H1 (cell line): ENCODE measurements at regions not wholly inside any gene's neighbourhood (a gene's known extent, or its start where the extent isn't known, plus 50 kb on each side); places are given as distances from the start of the nearest gene placed in this dataset.

Experiments used
- CTCF ChIA-PET: fragments of 300-600 bp; sonication (Branson Sonifier 250); formaldehyde crosslinking; loops from one replicate; lab custom pipeline; 2021; ENCODE audit not compliant: partially characterized antibody; lab: Charles Lee
- POLR2A ChIA-PET: fragments of 300-600 bp; sonication (Branson Sonifier 250); formaldehyde crosslinking; loops from one replicate; lab custom pipeline; 2021; ENCODE audit warnings: inconsistent platforms; ENCODE audit not compliant: partially characterized antibody; lab: Charles Lee
- DNase-seq, 2 experiments: peaks; one replicate each; pipeline versions ENCODE4 v3.0.0 to v3.0.0-alpha.2; 2010 to 2022; ENCODE audit warnings: low spot score in 2 of 2, low read depth in 1 of 2, mixed read lengths in 1 of 2
- FAIRE-seq: peaks from 2 replicates; lab custom pipeline; 2011; peaks lifted over from hg19 to GRCh38; lab: Jason Lieb, UNC
- H2AFZ ChIP-seq: 2 replicates; pipeline ENCODE4 v1.8.1; 2012; ENCODE audit warnings: low read length, inconsistent platforms
- H2AK5ac ChIP-seq: 2 replicates; pipeline ENCODE4 v1.6.1; 2013; ENCODE audit warnings: low read depth, low read length
- H2BK120ac ChIP-seq: replicated peaks from 2 replicates; pipeline ENCODE3; 2013; ENCODE audit warnings: low read depth, low read length, inconsistent platforms
- H2BK12ac ChIP-seq: 2 replicates; pipeline ENCODE4 v1.6.1; 2013; ENCODE audit warnings: low read depth, low read length
- H2BK15ac ChIP-seq: 2 replicates; pipeline ENCODE4 v1.6.1; 2013; ENCODE audit warnings: low read length
- H2BK20ac ChIP-seq: 2 replicates; pipeline ENCODE4 v1.6.1; 2013; ENCODE audit warnings: low read length
- H2BK5ac ChIP-seq: 2 replicates; pipeline ENCODE4 v1.6.1; 2013; ENCODE audit warnings: low read depth, low read length
- H3K14ac ChIP-seq: 2 replicates; pipeline ENCODE4 v1.6.1; 2013; ENCODE audit warnings: inconsistent platforms; ENCODE audit not compliant: insufficient read length
- H3K18ac ChIP-seq: 2 replicates; pipeline ENCODE4 v1.6.1; 2013; ENCODE audit warnings: low read length; ENCODE audit errors: extremely low read depth
- H3K23ac ChIP-seq: 2 replicates; pipeline ENCODE4 v1.6.1; 2013; ENCODE audit warnings: inconsistent platforms; ENCODE audit not compliant: insufficient read length
- H3K23me2 ChIP-seq: 2 replicates; pipeline ENCODE4 v1.6.1; 2013; ENCODE audit warnings: low read depth, low read length
- H3K27ac ChIP-seq: 2 replicates; pipeline ENCODE4 v1.6.1; 2011; ENCODE audit warnings: low read depth, low read length, inconsistent platforms
- H3K27me3 ChIP-seq, 4 experiments: replicated peaks in 1 of 4; 1 replicate in 1 of 4; 2 replicates in 3 of 4; pipeline versions ENCODE4 v1.6.1 to v1.8.1; 2011 to 2013; ENCODE audit warnings: low read length in 3 of 4, mild to moderate bottlenecking in 3 of 4, inconsistent platforms in 2 of 4, mixed read lengths in 2 of 4, moderate library complexity in 1 of 4; ENCODE audit not compliant: control insufficient read depth in 3 of 4, insufficient read depth in 3 of 4; ENCODE audit errors: extremely low read depth in 1 of 4
- H3K36me3 ChIP-seq, 4 experiments: 2 replicates each; pipeline versions ENCODE4 v1.6.1 to v1.8.1; 2011 to 2013; ENCODE audit warnings: mild to moderate bottlenecking in 4 of 4, low read length in 3 of 4, moderate library complexity in 2 of 4, control low read depth in 1 of 4, inconsistent platforms in 1 of 4; ENCODE audit not compliant: insufficient read depth in 4 of 4, control insufficient read depth in 2 of 4
- H3K4ac ChIP-seq: replicated peaks from 2 replicates; pipeline ENCODE3; 2013; ENCODE audit warnings: low read length, low read depth, mixed read lengths, inconsistent platforms; ENCODE audit not compliant: insufficient read length
- H3K4me1 ChIP-seq, 4 experiments: replicated peaks in 1 of 4; 1 replicate in 1 of 4; 2 replicates in 3 of 4; pipeline versions ENCODE4 v1.6.1 to v1.8.1; 2011 to 2013; ENCODE audit warnings: low read length in 3 of 4, inconsistent platforms in 2 of 4, mixed read lengths in 1 of 4; ENCODE audit not compliant: insufficient read depth in 4 of 4, control insufficient read depth in 3 of 4
- H3K4me2 ChIP-seq, 2 experiments: 2 replicates each; pipeline versions ENCODE4 v1.6.1 to v1.8.1; 2011 to 2013; ENCODE audit warnings: low read depth in 2 of 2, low read length in 2 of 2, control low read depth in 1 of 2, inconsistent platforms in 1 of 2, mild to moderate bottlenecking in 1 of 2; ENCODE audit not compliant: insufficient read depth in 1 of 2
- H3K4me3 ChIP-seq, 4 experiments: fragments of 200-600, 300-600 bp in 1 of 4; sonication (generic), shearing (Covaris generic), sonication (Bioruptor Twin) in 1 of 4; 2 replicates each; pipeline versions ENCODE4 v1.5.1 to v1.8.1; 2011 to 2016; ENCODE audit warnings: low read length in 4 of 4, low read depth in 3 of 4, control low read depth in 2 of 4, inconsistent platforms in 2 of 4, mild to moderate bottlenecking in 2 of 4, mixed read lengths in 1 of 4, moderate library complexity in 1 of 4; ENCODE audit not compliant: insufficient read depth in 2 of 4; ENCODE audit errors: extremely low read depth in 1 of 4
- H3K56ac ChIP-seq: replicated peaks from 2 replicates; pipeline ENCODE3; 2013; ENCODE audit warnings: low read depth, mild to moderate bottlenecking, mixed read lengths, low read length, inconsistent platforms; ENCODE audit not compliant: insufficient read length
- H3K79me1 ChIP-seq: 2 replicates; pipeline ENCODE4 v1.6.1; 2013; ENCODE audit warnings: low read depth, low read length, control low read depth
- H3K79me2 ChIP-seq, 2 experiments: 2 replicates each; pipeline versions ENCODE4 v1.6.1 to v1.8.1; 2012 to 2013; ENCODE audit warnings: low read length in 2 of 2, mild to moderate bottlenecking in 2 of 2, inconsistent platforms in 1 of 2; ENCODE audit not compliant: insufficient read depth in 2 of 2, control insufficient read depth in 1 of 2
- H3K9ac ChIP-seq, 4 experiments: replicated peaks in 1 of 4; 1 replicate in 1 of 4; 2 replicates in 3 of 4; pipeline versions ENCODE4 v1.6.1 to v1.8.1; 2011 to 2013; ENCODE audit warnings: low read depth in 3 of 4, low read length in 3 of 4, control low read depth in 2 of 4, mild to moderate bottlenecking in 2 of 4, moderate library complexity in 2 of 4, inconsistent platforms in 1 of 4; ENCODE audit errors: extremely low read depth in 1 of 4
- H3K9me3 ChIP-seq, 2 experiments: 2 replicates each; pipeline versions ENCODE4 v1.6.1 to v1.8.1; 2012 to 2013; ENCODE audit warnings: mild to moderate bottlenecking in 2 of 2, moderate library complexity in 2 of 2, control low read depth in 1 of 2, inconsistent platforms in 1 of 2, low read depth in 1 of 2, low read length in 1 of 2, mixed read lengths in 1 of 2; ENCODE audit not compliant: insufficient read depth in 2 of 2
- H4K20me1 ChIP-seq, 2 experiments: replicated peaks in 1 of 2; 2 replicates each; pipeline versions ENCODE3 to v1.8.1; 2011 to 2013; ENCODE audit warnings: inconsistent platforms in 2 of 2, low read length in 2 of 2, mild to moderate bottlenecking in 1 of 2; ENCODE audit not compliant: insufficient read depth in 2 of 2, control insufficient read depth in 1 of 2
- H4K5ac ChIP-seq: 2 replicates; pipeline ENCODE4 v1.6.1; 2013; ENCODE audit warnings: low read length, low read depth, mixed read lengths, inconsistent platforms; ENCODE audit not compliant: insufficient read length
- H4K8ac ChIP-seq: 2 replicates; pipeline ENCODE4 v1.8.0; 2013; ENCODE audit warnings: mild to moderate bottlenecking, moderate library complexity, low read length, inconsistent platforms; ENCODE audit not compliant: insufficient read depth; ENCODE audit errors: extremely low read depth
- H4K91ac ChIP-seq: replicated peaks from 2 replicates; pipeline ENCODE3; 2013; ENCODE audit warnings: low read length, mixed read lengths, inconsistent platforms; ENCODE audit not compliant: insufficient read length
- CBX5 ChIP-seq: fragments of 300-800, 300-1000 bp; sonication (generic); IDR thresholded peaks from 2 replicates; pipeline ENCODE4 v1.7.1; 2016; ENCODE audit warnings: antibody characterized with exemption, low read length, low read depth
- CHD2 ChIP-seq: IDR thresholded peaks from 2 replicates; pipeline ENCODE4 v1.6.1; 2012; ENCODE audit warnings: low read length, improper control_type of control experiment
- GTF2F1 ChIP-seq: IDR thresholded peaks from 2 replicates; pipeline ENCODE4 v1.6.1; 2012; ENCODE audit warnings: low read depth, low read length, improper control_type of control experiment, borderline replicate concordance
- KDM1A ChIP-seq: fragments of 200-600, 300-600 bp; sonication (generic); IDR thresholded peaks from 2 replicates; pipeline ENCODE4 v1.7.1; 2016; ENCODE audit warnings: mild to moderate bottlenecking, low read length, borderline replicate concordance
- POLR2AphosphoS5 ChIP-seq: IDR thresholded peaks from 2 replicates; pipeline ENCODE4 v1.6.1; 2011; ENCODE audit warnings: low read depth, low read length
- POU5F1 ChIP-seq: IDR thresholded peaks from 2 replicates; pipeline ENCODE4 v1.6.1; 2011; ENCODE audit warnings: low read depth, mild to moderate bottlenecking, low read length, moderate library complexity
- SP1 ChIP-seq: IDR thresholded peaks from 2 replicates; pipeline ENCODE4 v1.6.1; 2011; ENCODE audit warnings: low read depth, low read length
- WGBS, 2 experiments: shearing (Covaris generic) in 1 of 2; methylation state at CpG; one replicate each; pipeline versions ENCODE4 v1.1.6 to v1.1.7; 2013 to 2015; ENCODE audit warnings: low lambda C conversion rate in 2 of 2, mixed read lengths in 2 of 2, inconsistent platforms in 1 of 2, low coverage in 1 of 2, missing lambda C conversion rate in 1 of 2; ENCODE audit not compliant: insufficient replicate concordance in 2 of 2, insufficient coverage in 1 of 2, insufficient read length in 1 of 2; ENCODE audit errors: extremely low coverage in 1 of 2, missing lambda C conversion rate in 1 of 2; 5-methylcytosine and 5-hydroxymethylcytosine counted together
- TF ChIP-seq, protein P1 (sequence below): IDR thresholded peaks from 2 replicates; pipeline ENCODE4 v1.6.1; 2012; ENCODE audit warnings: low read length, inconsistent platforms

DNA sequence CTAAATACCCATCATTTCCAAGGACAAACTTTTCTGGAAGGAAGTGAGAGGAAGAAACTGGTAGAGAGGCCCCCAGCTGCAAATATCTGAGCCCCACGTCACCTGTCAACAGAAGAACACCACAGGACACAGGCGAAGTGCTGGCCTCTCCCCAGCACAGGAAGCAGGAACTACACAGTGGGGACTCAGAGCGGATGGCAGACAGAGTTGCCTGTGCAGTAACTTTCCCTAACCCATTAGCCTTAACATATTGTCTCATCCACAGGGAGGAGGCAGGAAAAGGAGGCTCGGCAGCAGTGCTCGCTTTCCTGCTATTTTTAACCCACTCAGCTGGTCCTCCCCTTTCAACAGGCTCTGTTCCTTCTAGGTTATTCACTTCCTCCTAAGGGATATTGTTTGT lies 111.5 kb upstream of the TMPO start:
- Histone ChIP-seq H3K14ac (no peak overlapping the region), H2BK20ac (0 out of 2 replicates have a peak overlapping the region, but pooled peaks have one; percentile 25), H3K4me3 (no peak overlapping the region), H2BK15ac (no peak overlapping the region), H2BK5ac (no peak overlapping the region), H3K9me3 (peaks cover 0 to 7% of the 10 kb centered on the region in 2 experiments; a peak in 1 of 4 replicates), H3K4ac (no peak overlapping the region), H2BK120ac (no peak overlapping the region), H3K4me2 (no peak overlapping the region), H3K9ac (no peak overlapping the region), H3K27me3 (no peaks in the 10 kb centered on the region), H3K79me2 (no peaks in the 10 kb centered on the region), H3K4me1 (peaks cover 0 to 16% (median 9%) of the 10 kb centered on the region in 4 experiments; a peak in 6 of 7 replicates), H3K18ac (no peak overlapping the region), H3K27ac (no peak overlapping the region), H2AK5ac (no peak overlapping the region), H4K8ac (no peak overlapping the region), H3K56ac (no peak overlapping the region), H4K5ac (no peak overlapping the region), H4K91ac (peak overlapping the region; percentile 34), H3K79me1 (no peaks in the 10 kb centered on the region), H4K20me1 (no peaks in the 10 kb centered on the region), H3K23ac (no peak overlapping the region), H3K23me2 (no peaks in the 10 kb centered on the region), H3K36me3 (no peaks in the 10 kb centered on the region), H2BK12ac (0 out of 2 replicates have a peak overlapping the region, but pooled peaks have one; percentile 35), H2AFZ (no peak overlapping the region)
- POLR2A ChIA-PET: no interaction called here
- WGBS, 2 experiments: 83% methylated on average over 5 of the region's 5 CpGs; no CpG with 5 or more reads in 1 of the 2 experiments
- FAIRE-seq (no peak), DNase-seq (no peak)
- TF ChIP-seq POU5F1 (no peak), SP1 (no peak), KDM1A (no peak), CHD2 (no peak), POLR2AphosphoS5 (no peak), CBX5 (no peak), GTF2F1 (no peak)
- TF ChIP-seq, protein P1, sequence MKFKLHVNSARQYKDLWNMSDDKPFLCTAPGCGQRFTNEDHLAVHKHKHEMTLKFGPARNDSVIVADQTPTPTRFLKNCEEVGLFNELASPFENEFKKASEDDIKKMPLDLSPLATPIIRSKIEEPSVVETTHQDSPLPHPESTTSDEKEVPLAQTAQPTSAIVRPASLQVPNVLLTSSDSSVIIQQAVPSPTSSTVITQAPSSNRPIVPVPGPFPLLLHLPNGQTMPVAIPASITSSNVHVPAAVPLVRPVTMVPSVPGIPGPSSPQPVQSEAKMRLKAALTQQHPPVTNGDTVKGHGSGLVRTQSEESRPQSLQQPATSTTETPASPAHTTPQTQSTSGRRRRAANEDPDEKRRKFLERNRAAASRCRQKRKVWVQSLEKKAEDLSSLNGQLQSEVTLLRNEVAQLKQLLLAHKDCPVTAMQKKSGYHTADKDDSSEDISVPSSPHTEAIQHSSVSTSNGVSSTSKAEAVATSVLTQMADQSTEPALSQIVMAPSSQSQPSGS: no peak
- CTCF ChIA-PET: interaction anchor here (1.5 kb wide), 1 partner anchor 14 kb away, joined by 3 read pairs; no protein-coding TSS in a partner anchor
